Esophagus squamous epithelium (tissue), 5 donors: ENCODE measurements at regions not wholly inside any gene's neighbourhood (a gene's known extent, or its start where the extent isn't known, plus 50 kb on each side); places are given as distances from the start of the nearest gene placed in this dataset.

ENCODE experiments used
- DNase-seq: peaks from one replicate; lab custom pipeline; 2025; lab: John Stamatoyannopoulos, UW
- H3K27ac ChIP-seq, 4 donors: fragments of 200-600 bp; sonication (generic); one replicate each; pipeline ENCODE4 v1.5.1; 2016 to 2019; ENCODE audit warnings: mild to moderate bottlenecking in 1 of 4
- H3K27me3 ChIP-seq, 4 donors: fragments of 200-600 bp; sonication (generic); 1 replicate in 3 of 4; 2 replicates in 1 of 4; pipeline versions ENCODE4 v1.5.1 to v1.6.0; 2017 to 2021; ENCODE audit warnings: antibody characterized with exemption in 1 of 4
- H3K36me3 ChIP-seq, 3 donors: fragments of 200-600 bp; sonication (generic); one replicate each; pipeline ENCODE4 v1.5.1; 2016 to 2019
- H3K4me1 ChIP-seq, 3 donors: fragments of 200-600 bp; sonication (generic); one replicate each; pipeline ENCODE4 v1.5.1; 2017 to 2019
- H3K4me3 ChIP-seq, 4 donors: fragments of 200-600 bp; sonication (generic); 1 replicate in 3 of 4; 2 replicates in 1 of 4; pipeline ENCODE4 v1.5.1; 2016 to 2019; ENCODE audit warnings: mild to moderate bottlenecking in 2 of 4, moderate library complexity in 1 of 4
- H3K9me3 ChIP-seq, 3 donors: fragments of 200-600 bp; sonication (generic); one replicate each; pipeline ENCODE4 v1.5.1; 2016 to 2019
- POLR2A ChIP-seq, 4 donors: fragments of 450-650 bp; IDR thresholded peaks; one replicate each; pipeline ENCODE4 v1.6.1; 2017; ENCODE audit warnings: antibody characterized with exemption in 4 of 4, mild to moderate bottlenecking in 4 of 4, moderate library complexity in 3 of 4
- WGBS, 2 donors: methylation state at CpG; one replicate each; pipeline ENCODE4 v1.1.5; 2018; 5-methylcytosine and 5-hydroxymethylcytosine counted together
- intact Hi-C: fragments of 100-400 bp; cut with DNase I; formaldehyde crosslinking; loops from one replicate; pipeline ENCODE4 v1.15.0; 2022
- TF ChIP-seq, protein P1 (sequence below), 6 experiments: fragments of 450-650 bp in 4 of 6; fragments of 200-600 bp in 2 of 6; sonication (generic) in 2 of 6; IDR thresholded peaks; one replicate each; pipeline ENCODE4 v1.5.1; 2016 to 2019; ENCODE audit warnings: antibody characterized with exemption in 6 of 6, mild to moderate bottlenecking in 4 of 6, moderate library complexity in 4 of 6
- donor health status: DM: yes; HTN: yes; CAD: no.

DNA sequence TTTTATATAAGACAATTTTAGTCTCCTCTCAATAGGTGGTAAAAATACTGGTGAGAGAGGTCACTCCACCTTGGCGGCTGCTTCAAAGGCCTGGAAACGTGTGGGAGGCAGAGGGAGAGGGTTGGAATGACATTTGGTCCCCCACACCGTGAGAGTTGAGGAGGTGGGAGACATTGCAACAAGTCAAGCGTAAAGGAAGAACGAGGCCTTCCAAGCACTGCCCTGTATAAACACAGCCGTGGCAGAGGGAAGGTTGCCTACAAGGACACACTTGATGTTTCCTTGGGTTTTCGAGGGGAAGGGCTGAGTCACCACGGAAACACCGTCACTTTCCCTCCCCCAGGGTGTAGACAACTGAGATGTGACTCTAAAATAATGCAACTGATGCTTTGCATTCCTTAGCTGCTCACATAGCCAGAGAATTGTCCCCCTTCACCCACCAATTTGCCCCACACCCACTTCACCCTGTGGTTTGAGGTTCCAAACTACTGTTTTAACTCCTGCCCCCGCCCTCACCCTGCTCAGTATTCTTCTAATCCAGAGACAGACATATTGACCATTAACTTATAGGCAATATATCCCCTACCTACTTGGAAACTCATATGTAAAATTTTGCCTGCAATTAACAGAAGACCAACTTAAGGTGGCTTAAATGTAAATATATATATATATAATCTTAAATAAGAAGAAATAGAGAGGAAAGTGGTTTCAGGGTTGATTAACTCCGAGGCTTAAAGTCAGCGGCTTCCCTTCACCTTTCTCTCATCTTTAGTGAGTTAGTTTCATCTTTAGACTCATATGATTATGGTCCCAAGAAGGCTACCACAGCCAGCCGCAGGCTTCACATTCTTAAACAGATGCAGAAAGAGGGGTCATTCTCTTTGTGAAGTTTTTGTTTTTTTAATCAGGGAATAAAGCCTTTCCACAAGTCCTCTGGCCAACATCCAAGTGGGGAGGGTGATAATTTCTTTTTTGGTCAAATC, 54.1 kb upstream of the BDNF start:
- TF ChIP-seq, protein P1, sequence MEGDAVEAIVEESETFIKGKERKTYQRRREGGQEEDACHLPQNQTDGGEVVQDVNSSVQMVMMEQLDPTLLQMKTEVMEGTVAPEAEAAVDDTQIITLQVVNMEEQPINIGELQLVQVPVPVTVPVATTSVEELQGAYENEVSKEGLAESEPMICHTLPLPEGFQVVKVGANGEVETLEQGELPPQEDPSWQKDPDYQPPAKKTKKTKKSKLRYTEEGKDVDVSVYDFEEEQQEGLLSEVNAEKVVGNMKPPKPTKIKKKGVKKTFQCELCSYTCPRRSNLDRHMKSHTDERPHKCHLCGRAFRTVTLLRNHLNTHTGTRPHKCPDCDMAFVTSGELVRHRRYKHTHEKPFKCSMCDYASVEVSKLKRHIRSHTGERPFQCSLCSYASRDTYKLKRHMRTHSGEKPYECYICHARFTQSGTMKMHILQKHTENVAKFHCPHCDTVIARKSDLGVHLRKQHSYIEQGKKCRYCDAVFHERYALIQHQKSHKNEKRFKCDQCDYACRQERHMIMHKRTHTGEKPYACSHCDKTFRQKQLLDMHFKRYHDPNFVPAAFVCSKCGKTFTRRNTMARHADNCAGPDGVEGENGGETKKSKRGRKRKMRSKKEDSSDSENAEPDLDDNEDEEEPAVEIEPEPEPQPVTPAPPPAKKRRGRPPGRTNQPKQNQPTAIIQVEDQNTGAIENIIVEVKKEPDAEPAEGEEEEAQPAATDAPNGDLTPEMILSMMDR (IDR thresholded peaks at IDR 0.05), result no peak
- TF ChIP-seq POLR2A (IDR thresholded peaks at IDR 0.05), result no peak
- Histone ChIP-seq H3K27me3 (no peaks in the 10 kb centered on the region), H3K4me1 (no peaks in the 10 kb centered on the region), H3K27ac (no peak overlapping the region), H3K36me3 (no peaks in the 10 kb centered on the region), H3K4me3 (no peak overlapping the region), H3K9me3 (no peaks in the 10 kb centered on the region)
- WGBS, 2 donors, result 45 to 57% methylated on average over 13 of the region's 13 CpGs
- intact Hi-C loops, result no loop called here
- no peak for DNase-seq
